HG02970 (cell line): ENCODE measurements at regions not wholly inside any gene's neighbourhood (a gene's known extent, or its start where the extent isn't known, plus 50 kb on each side); places are given as distances from the start of the nearest gene placed in this dataset.

Experiments used
- ATAC-seq: cut with Tn5 transposase; IDR thresholded peaks from one replicate; pipeline ENCODE4 v1.9.1; 2021; ENCODE audit warnings: mild to moderate bottlenecking, moderate library complexity, moderate number of reproducible peaks; ENCODE audit not compliant: unreplicated experiment, low FRiP score

GRCh38 chr2:129229196-129229595, 750.3 kb upstream of the RAB6C start:
- ATAC-seq, result no peak

- ATAC-seq, result no peak
These were observed 749.5 kb upstream of the RAB6C start for GRCh38 chr2:129229830-129230441.

- no peak for ATAC-seq
These were observed 747.5 kb upstream of the RAB6C start for GRCh38 chr2:129231924-129232323.

- no peak for ATAC-seq
These were observed 746.3 kb upstream of the RAB6C start for GRCh38 chr2:129233166-129233565.

- no peak for ATAC-seq
These were observed 745.6 kb upstream of the RAB6C start for GRCh38 chr2:129233751-129234406.

- no peak for ATAC-seq
These were observed 742.9 kb upstream of the RAB6C start for GRCh38 chr2:129236601-129237000.

- ATAC-seq, result no peak
These were observed 741.3 kb upstream of the RAB6C start for GRCh38 chr2:129237966-129238725.

- no peak for ATAC-seq
These were observed 740.3 kb upstream of the RAB6C start for GRCh38 chr2:129239141-129239540.

GRCh38 chr2:129240061-129240460, 739.4 kb upstream of the RAB6C start:
- no peak for ATAC-seq

GRCh38 chr2:129242269-129242668, 737.2 kb upstream of the RAB6C start:
- ATAC-seq, result no peak

- no peak for ATAC-seq
These were observed 731.7 kb upstream of the RAB6C start for GRCh38 chr2:129247751-129248150.

- no peak for ATAC-seq
These were observed 731.3 kb upstream of the RAB6C start for GRCh38 chr2:129248198-129248597.

GRCh38 chr2:129252781-129253460, 726.5 kb upstream of the RAB6C start:
- ATAC-seq, result no peak

GRCh38 chr2:129253461-129253812, 726.0 kb upstream of the RAB6C start:
- ATAC-seq, result no peak

- ATAC-seq, result no peak
These were observed 724.7 kb upstream of the RAB6C start for GRCh38 chr2:129254718-129255117.

GRCh38 chr2:129255610-129256313, 723.7 kb upstream of the RAB6C start:
- no peak for ATAC-seq

- ATAC-seq, result no peak
These were observed 722.8 kb upstream of the RAB6C start for GRCh38 chr2:129256642-129257041.

- no peak for ATAC-seq
These were observed 716.5 kb upstream of the RAB6C start for GRCh38 chr2:129262934-129263333.

- ATAC-seq, result no peak
These were observed 715.5 kb upstream of the RAB6C start for GRCh38 chr2:129263939-129264338.

- no peak for ATAC-seq
These were observed 711.9 kb upstream of the RAB6C start for GRCh38 chr2:129267559-129267958.
